GM12801 (cell line): ENCODE measurements at regions not wholly inside any gene's neighbourhood (a gene's known extent, or its start where the extent isn't known, plus 50 kb on each side); places are given as distances from the start of the nearest gene placed in this dataset.

Experiments used
- CTCF ChIP-seq: IDR thresholded peaks from one replicate; pipeline ENCODE4 v1.5.1; 2011; ENCODE audit warnings: control low read depth; ENCODE audit not compliant: insufficient read length; ENCODE audit errors: extremely low read depth

- no peak for TF ChIP-seq CTCF
Measured at GRCh38 chr13:40492511-40492910, 173.9 kb downstream of the FOXO1 start.

GRCh38 chr13:40494513-40494912 is 171.9 kb downstream of the FOXO1 start:
- TF ChIP-seq CTCF, result no peak

GRCh38 chr13:40494946-40495620 is 171.4 kb downstream of the FOXO1 start:
- no peak for TF ChIP-seq CTCF

- TF ChIP-seq CTCF, result no peak
Measured at GRCh38 chr13:40495621-40496001, 170.8 kb downstream of the FOXO1 start.

GRCh38 chr13:40496035-40496810 is 170.2 kb downstream of the FOXO1 start:
- TF ChIP-seq CTCF, result no peak

- TF ChIP-seq CTCF, result no peak
Measured at GRCh38 chr13:40498461-40498860, 168.0 kb downstream of the FOXO1 start.

- TF ChIP-seq CTCF, result no peak
Measured at GRCh38 chr13:40502236-40502635, 164.2 kb downstream of the FOXO1 start.
